ENCODE measurements at regions not wholly inside any gene's neighbourhood (a gene's known extent, or its start where the extent isn't known, plus 50 kb on each side); places are given as distances from the start of the nearest gene placed in this dataset.
"Not testable (repeated sequence)": the region's sequence is repeated elsewhere in the genome, so short reads cannot be mapped to it uniquely, and the experiment has no call there.

- intact Hi-C loops (cut with micrococcal nuclease); H3K27me3 ChIP-seq (ENCODE audit: low read length); H3F3A ChIP-seq (ENCODE audit: low read length, unreplicated experiment); H3K36me3 ChIP-seq (ENCODE audit: low read depth, low read length); H3K27ac ChIP-seq (ENCODE audit: low read length); H4K20me1 ChIP-seq (ENCODE audit: low read length); H2AFZ ChIP-seq (ENCODE audit: low read length); H3K79me2 ChIP-seq (ENCODE audit: low read length); H3K9me3 ChIP-seq (ENCODE audit: low read length); H3K9me2 ChIP-seq (replicated peaks; ENCODE audit: low read length); POLR2A ChIA-PET (ENCODE audit: unreplicated experiment); H3K4me2 ChIP-seq (ENCODE audit: low read length); ATAC-seq; BruUV-seq (replicated peaks); H3K9ac ChIP-seq (ENCODE audit: low read length); H3K4me3 ChIP-seq (ENCODE audit: low read length); CTCF ChIA-PET; H3K4me1 ChIP-seq (ENCODE audit: insufficient read depth, low read length); DNase-seq: not testable (repeated sequence)
Observed at GRCh38 chr14:106761886-106762816, 1235.8 kb downstream of the TMEM121 start.

- H3K79me2 ChIP-seq (ENCODE audit: low read length); H2AFZ ChIP-seq (ENCODE audit: low read length); intact Hi-C loops (cut with micrococcal nuclease); BruUV-seq (replicated peaks); H3K9ac ChIP-seq (ENCODE audit: low read length); POLR2A ChIA-PET (ENCODE audit: unreplicated experiment); H4K20me1 ChIP-seq (ENCODE audit: low read length); H3K9me3 ChIP-seq (ENCODE audit: low read length); H3K9me2 ChIP-seq (replicated peaks; ENCODE audit: low read length); H3K27me3 ChIP-seq (ENCODE audit: low read length); H3K36me3 ChIP-seq (ENCODE audit: low read depth, low read length); H3K4me1 ChIP-seq (ENCODE audit: insufficient read depth, low read length); H3K27ac ChIP-seq (ENCODE audit: low read length); H3F3A ChIP-seq (ENCODE audit: low read length, unreplicated experiment); H3K4me3 ChIP-seq (ENCODE audit: low read length); H3K4me2 ChIP-seq (ENCODE audit: low read length): not testable (repeated sequence)
- DNase-seq (peak; percentile 1), ATAC-seq (peak; percentile 85)
- CTCF ChIA-PET: interaction anchor here (0.5 kb wide), 1 partner anchor 201 kb away, joined by 8 read pairs; no protein-coding TSS in a partner anchor
- peak; percentile 52; the same call in 1 of the 2 replicates for TF ChIP-seq CTCF (conservative IDR thresholded peaks at IDR 0.05; ENCODE audit: low read depth, low read length)
Observed at GRCh38 chr14:106764968-106765369, 1238.6 kb downstream of the TMEM121 start.

- ChIA-PET CTCF (no interaction called here), POLR2A (ENCODE audit: unreplicated experiment) (no interaction called here)
- no TSS peak for BruUV-seq (replicated peaks)
- ATAC-seq (no peak), DNase-seq (no peak)
- Histone ChIP-seq H3K27ac (ENCODE audit: low read length) (no peak overlapping the region), H4K20me1 (ENCODE audit: low read length) (no peaks in the 10 kb centered on the region), H3K9me3 (ENCODE audit: low read length) (no peaks in the 10 kb centered on the region), H3K9me2 (replicated peaks; ENCODE audit: low read length) (no peaks in the 10 kb centered on the region), H3K27me3 (ENCODE audit: low read length) (no peaks in the 10 kb centered on the region), H3K4me2 (ENCODE audit: low read length) (no peak overlapping the region), H3K4me1 (ENCODE audit: insufficient read depth, low read length) (no peaks in the 10 kb centered on the region), H3K79me2 (ENCODE audit: low read length) (no peaks in the 10 kb centered on the region), H3K36me3 (ENCODE audit: low read depth, low read length) (no peaks in the 10 kb centered on the region), H3K4me3 (ENCODE audit: low read length) (no peak overlapping the region), H2AFZ (ENCODE audit: low read length) (no peak overlapping the region), H3F3A (ENCODE audit: low read length, unreplicated experiment) (no peaks in the 10 kb centered on the region), H3K9ac (ENCODE audit: low read length) (no peak overlapping the region)
- intact Hi-C loops (cut with micrococcal nuclease): no loop called here
- no peak for TF ChIP-seq EZH2 (IDR thresholded peaks at IDR 0.05; ENCODE audit: low read length, unreplicated experiment)
- no peak for TF ChIP-seq CTCF (conservative IDR thresholded peaks at IDR 0.05; ENCODE audit: low read depth, low read length)
- TF ChIP-seq EZH2phosphoT487 (IDR thresholded peaks at IDR 0.05; ENCODE audit: borderline replicate concordance, low read length): no peak
Observed at GRCh38 chr14:106766145-106766544, 1239.8 kb downstream of the TMEM121 start.

GRCh38 chr14:106766551-106767277 is 1240.3 kb downstream of the TMEM121 start:
- H3K36me3 ChIP-seq (ENCODE audit: low read depth, low read length); H2AFZ ChIP-seq (ENCODE audit: low read length); H4K20me1 ChIP-seq (ENCODE audit: low read length); DNase-seq; H3K27ac ChIP-seq (ENCODE audit: low read length); H3K4me2 ChIP-seq (ENCODE audit: low read length); CTCF ChIA-PET; H3K4me1 ChIP-seq (ENCODE audit: insufficient read depth, low read length); BruUV-seq (replicated peaks); intact Hi-C loops (cut with micrococcal nuclease); H3K27me3 ChIP-seq (ENCODE audit: low read length); H3K79me2 ChIP-seq (ENCODE audit: low read length); POLR2A ChIA-PET (ENCODE audit: unreplicated experiment); H3K4me3 ChIP-seq (ENCODE audit: low read length); H3K9ac ChIP-seq (ENCODE audit: low read length); ATAC-seq; H3F3A ChIP-seq (ENCODE audit: low read length, unreplicated experiment); H3K9me3 ChIP-seq (ENCODE audit: low read length); H3K9me2 ChIP-seq (replicated peaks; ENCODE audit: low read length): not testable (repeated sequence)

- H3K79me2 ChIP-seq (ENCODE audit: low read length); H3F3A ChIP-seq (ENCODE audit: low read length, unreplicated experiment); H3K4me2 ChIP-seq (ENCODE audit: low read length); H3K27ac ChIP-seq (ENCODE audit: low read length); H3K4me3 ChIP-seq (ENCODE audit: low read length); H3K9ac ChIP-seq (ENCODE audit: low read length); H3K9me3 ChIP-seq (ENCODE audit: low read length); intact Hi-C loops (cut with micrococcal nuclease); BruUV-seq (replicated peaks); H3K27me3 ChIP-seq (ENCODE audit: low read length); H3K4me1 ChIP-seq (ENCODE audit: insufficient read depth, low read length); POLR2A ChIA-PET (ENCODE audit: unreplicated experiment); H4K20me1 ChIP-seq (ENCODE audit: low read length); H2AFZ ChIP-seq (ENCODE audit: low read length); H3K9me2 ChIP-seq (replicated peaks; ENCODE audit: low read length); H3K36me3 ChIP-seq (ENCODE audit: low read depth, low read length); ATAC-seq; CTCF ChIA-PET; DNase-seq: not testable (repeated sequence)
Observed at GRCh38 chr14:106768230-106768629, 1241.8 kb downstream of the TMEM121 start.
